GM23338 (cell line): ENCODE measurements at regions not wholly inside any gene's neighbourhood (a gene's known extent, or its start where the extent isn't known, plus 50 kb on each side); places are given as distances from the start of the nearest gene placed in this dataset.

Source experiments
- CREB1 ChIP-seq: fragments of 250-450 bp; sonication (Bioruptor Pico); IDR thresholded peaks from 2 replicates; pipeline ENCODE4 v1.5.0; 2020; ENCODE audit warnings: low read depth, mild to moderate bottlenecking, moderate library complexity
- CTCF ChIP-seq, 2 experiments: fragments of 200-600 bp in 1 of 2; sonication (generic) in 1 of 2; conservative IDR thresholded peaks; 2 replicates each; pipeline versions ENCODE4 v1.5.1 to v1.6.1; 2016 to 2017; ENCODE audit warnings: antibody characterized with exemption in 2 of 2, low read depth in 2 of 2, mild to moderate bottlenecking in 2 of 2, moderate library complexity in 1 of 2
- EZH2 ChIP-seq: fragments of 200-600 bp; sonication (generic); IDR thresholded peaks from one replicate; pipeline ENCODE4 v1.8.0; 2017; ENCODE audit warnings: antibody characterized with exemption, mild to moderate bottlenecking, low read depth; ENCODE audit not compliant: unreplicated experiment
- EZH2phosphoT487 ChIP-seq: fragments of 200-600 bp; sonication (generic); IDR thresholded peaks from one replicate; pipeline ENCODE4 v1.8.1; 2018; ENCODE audit warnings: antibody characterized with exemption; ENCODE audit not compliant: unreplicated experiment
- POLR2AphosphoS5 ChIP-seq: IDR thresholded peaks from 2 replicates; pipeline ENCODE4 v1.6.1; 2016; ENCODE audit warnings: antibody characterized with exemption, low read depth
- REST ChIP-seq: IDR thresholded peaks from one replicate; pipeline ENCODE4 v1.6.1; 2018; ENCODE audit warnings: antibody characterized with exemption; ENCODE audit not compliant: unreplicated experiment

GRCh38 chr6:137711972-137712371 lies 155.1 kb upstream of the TNFAIP3 start:
- no peak for TF ChIP-seq CTCF (conservative IDR thresholded peaks at IDR 0.05; ENCODE audit: low read depth in 2 of 2)
- no peak for TF ChIP-seq EZH2phosphoT487
- TF ChIP-seq EZH2 = no peak
- TF ChIP-seq REST = no peak
- no peak for TF ChIP-seq CREB1 (CRISPR knock-in tag)
- no peak for TF ChIP-seq POLR2AphosphoS5
